ENCODE measurements at regions not wholly inside any gene's neighbourhood (a gene's known extent, or its start where the extent isn't known, plus 50 kb on each side); places are given as distances from the start of the nearest gene placed in this dataset.

DNA sequence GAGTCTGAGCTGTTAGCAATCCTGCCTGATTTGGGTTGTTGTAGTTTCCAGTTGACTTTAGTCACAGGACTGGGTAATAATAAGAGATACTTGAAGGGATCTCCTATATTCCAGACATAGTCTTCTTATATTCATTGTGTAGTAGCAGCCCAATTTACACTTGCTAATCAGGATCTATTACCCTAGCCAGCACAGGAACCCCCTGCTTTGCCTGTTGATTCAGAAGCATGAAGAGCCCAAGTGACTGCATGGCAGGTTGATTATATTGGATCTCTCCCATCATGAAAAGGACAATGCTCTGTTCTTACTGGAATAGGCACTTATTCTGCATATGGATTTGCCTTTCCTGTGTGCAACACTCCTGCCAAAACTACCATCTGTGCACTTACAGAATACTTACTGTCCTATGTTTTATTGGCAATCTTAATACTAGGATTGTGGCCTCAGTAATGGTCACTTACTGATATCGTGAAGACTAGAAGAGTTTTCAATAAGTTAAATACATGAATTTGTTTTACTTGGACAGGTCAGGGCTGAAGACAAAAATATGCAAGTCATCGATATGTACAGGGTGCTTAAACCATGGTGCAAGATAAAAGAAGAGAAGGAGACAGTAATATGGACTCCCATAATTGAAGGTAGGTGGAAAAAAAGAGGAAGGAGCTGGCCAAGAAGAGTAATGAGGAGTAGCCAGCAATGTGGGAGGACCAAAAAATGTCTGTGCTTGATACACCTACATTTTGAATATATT is 304.1 kb downstream of the MCTP2 start:
- Histone ChIP-seq H3K9ac (ENCODE audit: low read depth, low read length) (no peak overlapping the region), H3K9me3 (replicated peaks; ENCODE audit: low read length) (no peaks in the 10 kb centered on the region), H3K4me3 (ENCODE audit: low read length) (no peak overlapping the region), H3K4me1 (ENCODE audit: control insufficient read depth, insufficient read depth, low read length) (no peaks in the 10 kb centered on the region), H3K36me3 (ENCODE audit: insufficient read depth, low read length) (no peaks in the 10 kb centered on the region), H3K4me2 (ENCODE audit: low read length) (no peak overlapping the region), H3K27me3 (ENCODE audit: control insufficient read depth, insufficient read depth, low read length) (no peaks in the 10 kb centered on the region)

DNA sequence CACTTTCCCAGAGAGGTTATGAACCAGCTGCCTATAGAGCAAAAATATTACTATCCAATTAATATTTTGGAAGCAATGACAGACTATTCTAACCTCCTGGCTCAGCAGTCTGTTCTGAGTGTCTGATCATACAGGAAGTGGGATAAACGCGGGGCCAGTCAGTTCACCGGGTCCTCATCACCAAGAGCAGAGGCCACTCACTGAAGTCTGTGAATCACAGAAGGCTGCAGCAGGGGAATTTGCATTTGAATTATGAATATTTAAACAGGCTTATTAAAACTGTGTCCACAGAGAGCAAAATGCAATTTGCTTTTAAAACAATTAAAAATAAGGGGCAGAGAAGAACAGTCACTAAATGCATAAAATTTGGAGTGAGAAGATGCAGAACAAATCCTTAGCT is 305.2 kb downstream of the MCTP2 start:
- H3K4me2 ChIP-seq (ENCODE audit: low read length), result no peak overlapping the region
- no peak overlapping the region for H3K9ac ChIP-seq (ENCODE audit: low read depth, low read length)
- H3K4me3 ChIP-seq (ENCODE audit: low read length), result no peak overlapping the region
- no peaks in the 10 kb centered on the region for H3K36me3 ChIP-seq (ENCODE audit: insufficient read depth, low read length)
- H3K4me1 ChIP-seq (ENCODE audit: control insufficient read depth, insufficient read depth, low read length), result no peaks in the 10 kb centered on the region
- H3K27me3 ChIP-seq (ENCODE audit: control insufficient read depth, insufficient read depth, low read length), result no peaks in the 10 kb centered on the region
- H3K9me3 ChIP-seq (replicated peaks; ENCODE audit: low read length), result no peaks in the 10 kb centered on the region

DNA sequence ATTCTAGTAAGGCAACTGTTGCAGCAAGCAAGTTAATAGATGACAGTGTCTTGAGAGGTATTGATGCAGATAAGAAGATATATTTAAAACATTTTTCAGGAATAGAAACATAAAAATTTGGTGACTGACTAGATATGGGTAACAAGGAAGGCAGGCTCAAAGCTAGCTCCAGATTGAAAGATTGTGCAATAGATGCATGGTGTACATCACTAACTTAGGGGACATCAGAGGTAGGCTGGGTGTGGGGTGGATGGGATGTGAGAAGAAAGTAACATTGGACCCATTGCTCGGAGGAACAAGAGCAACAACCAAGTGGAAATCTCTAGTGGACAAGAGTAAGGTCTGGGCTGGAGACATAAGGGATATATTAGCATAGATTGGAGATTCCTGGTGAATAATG is 306.9 kb downstream of the MCTP2 start:
- Histone ChIP-seq H3K9ac (ENCODE audit: low read depth, low read length) (no peak overlapping the region), H3K4me2 (ENCODE audit: low read length) (no peak overlapping the region), H3K4me3 (ENCODE audit: low read length) (no peak overlapping the region), H3K36me3 (ENCODE audit: insufficient read depth, low read length) (no peaks in the 10 kb centered on the region), H3K4me1 (ENCODE audit: control insufficient read depth, insufficient read depth, low read length) (no peaks in the 10 kb centered on the region), H3K27me3 (ENCODE audit: control insufficient read depth, insufficient read depth, low read length) (no peaks in the 10 kb centered on the region), H3K9me3 (replicated peaks; ENCODE audit: low read length) (no peaks in the 10 kb centered on the region)

DNA sequence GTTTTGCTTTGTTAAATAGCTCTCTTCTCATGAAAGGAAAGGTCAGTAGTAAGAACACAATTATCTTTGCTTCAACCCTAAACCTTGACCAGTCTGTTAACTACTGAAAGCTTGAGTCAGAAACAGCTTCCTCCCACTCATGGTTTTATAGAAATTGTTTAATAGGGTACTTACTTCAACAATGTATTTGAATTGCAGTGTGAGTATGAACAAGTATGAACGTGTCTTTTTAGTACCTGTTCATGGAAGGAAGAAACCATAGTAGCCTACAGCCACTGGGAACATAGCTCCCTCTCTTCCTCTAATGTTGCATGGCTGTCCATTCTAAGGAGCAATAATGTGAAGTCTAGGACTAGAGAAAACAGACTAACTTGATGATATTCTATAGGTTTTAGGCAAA is 311.0 kb downstream of the MCTP2 start:
- H3K9me3 ChIP-seq (replicated peaks; ENCODE audit: low read length), result no peaks in the 10 kb centered on the region
- no peak overlapping the region for H3K4me3 ChIP-seq (ENCODE audit: low read length)
- H3K27me3 ChIP-seq (ENCODE audit: control insufficient read depth, insufficient read depth, low read length), result no peaks in the 10 kb centered on the region
- no peaks in the 10 kb centered on the region for H3K4me1 ChIP-seq (ENCODE audit: control insufficient read depth, insufficient read depth, low read length)
- no peak overlapping the region for H3K9ac ChIP-seq (ENCODE audit: low read depth, low read length)
- no peaks in the 10 kb centered on the region for H3K36me3 ChIP-seq (ENCODE audit: insufficient read depth, low read length)
- H3K4me2 ChIP-seq (ENCODE audit: low read length), result no peak overlapping the region

DNA sequence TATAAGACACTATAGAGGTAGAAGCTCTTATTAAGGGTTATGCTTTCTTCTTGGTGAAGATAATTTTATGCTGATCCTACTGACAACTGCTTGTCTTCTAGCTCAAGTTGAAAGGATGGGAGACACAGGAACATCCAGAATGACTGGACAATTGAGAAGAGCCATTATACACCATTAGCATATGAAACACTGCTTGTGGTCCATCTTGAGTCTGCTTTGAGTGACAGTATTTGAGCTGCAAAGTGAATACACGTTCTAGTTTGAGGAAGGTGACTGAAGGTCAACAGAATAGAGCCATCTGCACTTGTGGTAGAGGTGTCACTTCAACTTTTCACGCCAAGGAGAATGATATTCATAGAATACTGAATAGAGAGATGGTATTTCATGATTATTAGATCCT is 315.4 kb downstream of the MCTP2 start:
- Histone ChIP-seq H3K36me3 (ENCODE audit: insufficient read depth, low read length) (no peaks in the 10 kb centered on the region), H3K4me3 (ENCODE audit: low read length) (no peak overlapping the region), H3K27me3 (ENCODE audit: control insufficient read depth, insufficient read depth, low read length) (no peaks in the 10 kb centered on the region), H3K4me1 (ENCODE audit: control insufficient read depth, insufficient read depth, low read length) (no peaks in the 10 kb centered on the region), H3K4me2 (ENCODE audit: low read length) (no peak overlapping the region), H3K9ac (ENCODE audit: low read depth, low read length) (no peak overlapping the region), H3K9me3 (replicated peaks; ENCODE audit: low read length) (no peaks in the 10 kb centered on the region)

DNA sequence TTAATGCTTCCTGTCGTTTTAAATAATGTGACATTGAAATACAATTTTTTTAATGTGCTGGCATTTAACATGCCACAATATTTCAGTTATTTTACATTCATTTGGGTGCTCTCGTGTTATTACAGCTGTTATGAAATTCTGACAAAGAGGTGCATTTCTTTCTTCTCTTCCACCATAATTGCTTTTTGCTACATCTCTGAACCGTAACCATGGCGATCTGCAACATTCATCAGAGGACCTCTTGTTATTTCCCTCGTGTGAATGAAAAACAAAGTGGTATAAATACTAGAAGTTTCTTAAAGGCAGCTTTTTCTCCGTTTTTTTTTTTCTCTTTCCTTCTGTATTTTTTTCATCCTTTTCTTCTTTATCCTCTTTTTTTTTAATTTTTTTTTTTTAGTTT is 316.4 kb downstream of the MCTP2 start:
- no peak overlapping the region for H3K4me3 ChIP-seq (ENCODE audit: low read length)
- H3K27me3 ChIP-seq (ENCODE audit: control insufficient read depth, insufficient read depth, low read length), result no peaks in the 10 kb centered on the region
- no peak overlapping the region for H3K4me2 ChIP-seq (ENCODE audit: low read length)
- no peaks in the 10 kb centered on the region for H3K36me3 ChIP-seq (ENCODE audit: insufficient read depth, low read length)
- no peaks in the 10 kb centered on the region for H3K9me3 ChIP-seq (replicated peaks; ENCODE audit: low read length)
- H3K9ac ChIP-seq (ENCODE audit: low read depth, low read length), result no peak overlapping the region
- no peaks in the 10 kb centered on the region for H3K4me1 ChIP-seq (ENCODE audit: control insufficient read depth, insufficient read depth, low read length)

DNA sequence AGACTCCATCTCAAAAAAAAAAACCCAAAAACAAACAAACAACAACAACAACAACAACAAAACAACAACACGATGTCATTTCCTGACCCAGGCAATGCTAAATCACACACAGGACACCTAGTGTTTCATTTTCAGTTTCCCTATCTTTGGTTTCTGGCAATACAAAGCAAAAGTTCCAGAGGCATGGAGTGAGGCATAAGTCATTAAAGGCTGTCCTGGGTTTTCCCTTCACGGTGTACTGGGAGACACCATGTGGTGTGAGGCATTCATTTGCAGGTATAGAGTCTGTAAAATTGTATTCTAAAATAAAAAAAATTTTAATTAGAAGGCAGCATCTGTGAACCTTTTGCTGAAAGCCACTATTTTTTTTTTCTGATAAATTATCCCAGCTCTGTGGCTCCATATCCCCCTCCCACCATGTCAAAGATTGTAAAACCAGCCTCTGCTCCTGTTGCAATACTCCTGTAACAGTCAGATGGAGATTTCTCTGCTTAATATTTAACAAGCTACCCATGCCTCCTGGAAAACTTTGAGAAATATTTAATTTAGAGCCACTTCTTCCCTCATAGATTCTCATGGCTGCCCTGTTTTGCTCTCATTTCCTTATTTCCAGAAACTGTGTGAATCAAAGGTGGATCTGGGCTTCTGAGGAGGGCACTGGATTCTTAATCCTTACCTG is 324.6 kb downstream of the MCTP2 start:
- Histone ChIP-seq H3K36me3 (ENCODE audit: insufficient read depth, low read length) (no peaks in the 10 kb centered on the region), H3K4me2 (ENCODE audit: low read length) (no peak overlapping the region), H3K27me3 (ENCODE audit: control insufficient read depth, insufficient read depth, low read length) (no peaks in the 10 kb centered on the region)

DNA sequence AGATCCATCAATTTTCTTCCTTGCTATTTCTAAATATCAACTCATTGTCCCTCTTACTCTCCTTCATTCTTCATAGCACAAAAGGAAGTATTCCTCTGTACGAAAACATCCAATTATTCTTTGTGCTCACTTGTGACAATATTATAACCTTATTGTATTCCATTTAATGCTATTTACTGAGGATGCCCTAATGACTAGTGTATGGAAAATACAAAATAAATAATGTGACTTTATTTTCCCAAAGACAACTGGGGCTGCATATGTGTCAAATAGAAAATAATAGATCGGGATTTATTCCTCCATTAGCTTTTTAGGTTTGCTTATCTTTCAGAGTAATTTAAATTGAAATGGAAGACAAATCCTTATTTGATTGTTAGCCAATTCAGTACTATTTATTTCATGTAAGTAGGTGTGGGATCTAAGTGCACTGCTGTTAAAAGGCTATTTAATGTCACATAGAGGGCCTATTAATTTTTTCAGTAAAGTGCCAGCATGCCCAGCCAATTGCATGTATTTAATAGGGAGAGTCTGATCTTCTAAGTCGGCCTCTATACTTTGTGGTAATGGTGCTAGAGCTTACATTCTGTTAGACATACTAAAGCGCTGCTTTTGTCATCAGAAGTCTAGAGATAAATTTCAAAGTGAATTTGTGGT is 329.8 kb downstream of the MCTP2 start:
- H3K27me3 ChIP-seq (ENCODE audit: control insufficient read depth, insufficient read depth, low read length), result no peaks in the 10 kb centered on the region
- peaks cover 3% of the 10 kb centered on the region for H3K9me3 ChIP-seq (replicated peaks; ENCODE audit: low read length)
- no peak overlapping the region for H3K4me2 ChIP-seq (ENCODE audit: low read length)
- no peak overlapping the region for H3K4me3 ChIP-seq (ENCODE audit: low read length)
- no peaks in the 10 kb centered on the region for H3K4me1 ChIP-seq (ENCODE audit: control insufficient read depth, insufficient read depth, low read length)
- H3K36me3 ChIP-seq (ENCODE audit: insufficient read depth, low read length), result no peaks in the 10 kb centered on the region
- H3K9ac ChIP-seq (ENCODE audit: low read depth, low read length), result no peak overlapping the region

More for the DNA sequence above, 324.6 kb downstream of the MCTP2 start:
- H3K9ac ChIP-seq (ENCODE audit: low read depth, low read length), result no peak overlapping the region
- no peaks in the 10 kb centered on the region for H3K4me1 ChIP-seq (ENCODE audit: control insufficient read depth, insufficient read depth, low read length)
- H3K9me3 ChIP-seq (replicated peaks; ENCODE audit: low read length), result no peaks in the 10 kb centered on the region
- no peak overlapping the region for H3K4me3 ChIP-seq (ENCODE audit: low read length)

DNA sequence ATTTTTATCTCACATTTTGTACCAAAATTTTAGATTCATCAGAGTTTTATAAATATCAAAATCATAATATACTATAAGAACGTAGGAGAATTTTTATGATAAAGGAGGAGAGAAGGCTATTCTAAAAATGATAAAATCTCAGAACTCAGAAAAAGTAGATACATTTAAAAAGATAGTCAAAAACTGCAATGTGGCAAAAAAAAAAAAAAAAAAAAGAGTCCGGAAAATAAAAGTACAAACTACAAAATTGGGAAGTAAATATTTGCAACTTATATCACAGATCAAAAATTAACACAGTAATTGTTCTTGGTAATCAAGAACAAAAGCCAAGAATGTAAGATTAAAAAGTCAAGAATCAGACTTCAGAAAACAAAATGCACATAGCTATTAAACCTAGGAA is 332.1 kb downstream of the MCTP2 start:
- no peaks in the 10 kb centered on the region for H3K27me3 ChIP-seq (ENCODE audit: control insufficient read depth, insufficient read depth, low read length)
- no peak overlapping the region for H3K4me2 ChIP-seq (ENCODE audit: low read length)
- H3K4me3 ChIP-seq (ENCODE audit: low read length), result no peak overlapping the region
- no peaks in the 10 kb centered on the region for H3K4me1 ChIP-seq (ENCODE audit: control insufficient read depth, insufficient read depth, low read length)
- H3K9me3 ChIP-seq (replicated peaks; ENCODE audit: low read length), result peaks cover 3% of the 10 kb centered on the region
- no peak overlapping the region for H3K9ac ChIP-seq (ENCODE audit: low read depth, low read length)
- H3K36me3 ChIP-seq (ENCODE audit: insufficient read depth, low read length), result no peaks in the 10 kb centered on the region

DNA sequence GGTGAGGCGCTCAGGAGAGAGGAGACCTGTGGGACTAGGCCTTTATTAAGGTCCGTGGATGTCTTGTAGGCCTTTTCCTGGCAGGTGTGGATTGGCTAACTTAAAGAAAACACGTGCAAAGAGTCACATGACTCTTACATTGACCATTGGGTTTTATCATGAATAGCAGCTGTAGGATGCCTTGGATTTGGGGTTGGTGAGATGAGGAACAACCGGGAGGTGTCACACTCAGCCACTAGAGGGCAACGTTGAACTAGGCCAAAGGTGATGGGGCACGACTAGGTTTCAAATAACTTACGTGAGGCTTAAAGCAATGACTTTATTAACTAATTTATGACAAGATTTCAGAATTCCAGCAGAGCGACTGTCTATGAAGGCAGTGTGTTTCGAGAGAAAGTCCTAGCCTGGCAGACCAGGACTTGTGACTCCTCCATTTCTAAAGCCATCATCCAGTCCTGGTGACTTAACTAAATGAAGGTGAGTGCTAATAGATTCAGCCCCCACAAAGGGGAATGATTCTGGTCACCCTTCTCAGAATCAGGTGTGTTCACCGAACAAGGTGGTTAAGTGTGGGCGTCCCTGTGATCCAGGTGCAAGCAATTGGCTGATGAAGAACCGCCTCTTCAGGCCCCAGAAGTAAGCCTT is 345.6 kb downstream of the MCTP2 start:
- Histone ChIP-seq H3K4me3 (ENCODE audit: low read length) (no peak overlapping the region), H3K36me3 (ENCODE audit: insufficient read depth, low read length) (no peaks in the 10 kb centered on the region), H3K9ac (ENCODE audit: low read depth, low read length) (no peak overlapping the region), H3K4me1 (ENCODE audit: control insufficient read depth, insufficient read depth, low read length) (no peaks in the 10 kb centered on the region), H3K4me2 (ENCODE audit: low read length) (no peak overlapping the region), H3K27me3 (ENCODE audit: control insufficient read depth, insufficient read depth, low read length) (no peaks in the 10 kb centered on the region), H3K9me3 (replicated peaks; ENCODE audit: low read length) (peaks cover 8% of the 10 kb centered on the region)

DNA sequence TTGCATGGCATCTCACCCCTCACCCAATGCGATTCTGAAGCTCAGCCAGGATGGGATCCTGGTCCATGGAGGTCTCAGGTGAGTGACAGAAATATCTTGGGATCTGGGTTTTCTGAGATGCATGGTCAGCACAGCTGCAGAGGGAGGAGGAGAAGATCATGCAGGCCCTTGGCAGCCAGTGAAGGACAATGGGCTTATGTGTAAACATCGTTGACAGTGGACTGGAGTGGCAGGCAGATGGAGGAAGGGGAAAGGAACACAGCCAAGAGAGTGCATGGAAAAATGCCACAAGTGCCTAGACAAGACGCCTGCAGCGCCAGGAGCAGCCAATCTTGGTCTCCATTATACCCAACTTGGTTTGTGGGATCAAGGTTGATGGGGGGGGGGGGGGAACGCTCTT is 347.9 kb downstream of the MCTP2 start:
- no peak overlapping the region for H3K4me3 ChIP-seq (ENCODE audit: low read length)
- H3K27me3 ChIP-seq (ENCODE audit: control insufficient read depth, insufficient read depth, low read length), result no peaks in the 10 kb centered on the region
- peaks cover 3% of the 10 kb centered on the region for H3K9me3 ChIP-seq (replicated peaks; ENCODE audit: low read length)
- H3K9ac ChIP-seq (ENCODE audit: low read depth, low read length), result no peak overlapping the region
- no peaks in the 10 kb centered on the region for H3K36me3 ChIP-seq (ENCODE audit: insufficient read depth, low read length)
- no peak overlapping the region for H3K4me2 ChIP-seq (ENCODE audit: low read length)
- no peaks in the 10 kb centered on the region for H3K4me1 ChIP-seq (ENCODE audit: control insufficient read depth, insufficient read depth, low read length)
